Lower lobe of right lung (tissue), 2 donors: ENCODE measurements at regions not wholly inside any gene's neighbourhood (a gene's known extent, or its start where the extent isn't known, plus 50 kb on each side); places are given as distances from the start of the nearest gene placed in this dataset.
"Not testable (repeated sequence)": the region's sequence is repeated elsewhere in the genome, so short reads cannot be mapped to it uniquely, and the experiment has no call there.

ENCODE experiments used
- ATAC-seq, 2 donors: fragments of 200-7000 bp; cut with Tn5 transposase; one replicate each; pipeline ENCODE4 v1.9.1; 2020 to 2022; ENCODE audit warnings: mild to moderate bottlenecking in 2 of 2, moderate library complexity in 2 of 2
- DNase-seq: peaks from one replicate; pipeline ENCODE4 v3.0.0-alpha.2; 2020
- H3K27ac ChIP-seq: fragments of 200-600 bp; one replicate; pipeline ENCODE4 v1.8.0; 2022
- H3K27me3 ChIP-seq: fragments of 200-600 bp; one replicate; pipeline ENCODE4 v1.8.0; 2022; ENCODE audit warnings: low read depth
- H3K36me3 ChIP-seq: fragments of 200-600 bp; one replicate; pipeline ENCODE4 v1.8.0; 2022; ENCODE audit warnings: mild to moderate bottlenecking
- H3K4me1 ChIP-seq: fragments of 200-600 bp; one replicate; pipeline ENCODE4 v1.8.0; 2022
- H3K4me3 ChIP-seq: fragments of 200-600 bp; one replicate; pipeline ENCODE4 v1.8.0; 2022; ENCODE audit warnings: mild to moderate bottlenecking
- H3K9me3 ChIP-seq: fragments of 200-600 bp; one replicate; pipeline ENCODE4 v1.8.0; 2022
- intact Hi-C: fragments of 100-400 bp; cut with DNase I; formaldehyde crosslinking; loops from one replicate; pipeline ENCODE4 v1.11.0; 2022
- TF ChIP-seq, protein P1 (sequence below): fragments of 200-600 bp; IDR thresholded peaks from one replicate; pipeline ENCODE4 v1.8.0; 2022; ENCODE audit warnings: antibody characterized with exemption, mild to moderate bottlenecking
- donor health status: DM: no; HTN: yes; CAD: no; lungs with severe emphysema.

- Histone ChIP-seq H3K9me3 (peaks cover 5% of the 10 kb centered on the region), H3K4me1 (no peaks in the 10 kb centered on the region), H3K27me3 (no peaks in the 10 kb centered on the region), H3K4me3 (no peak overlapping the region), H3K36me3 (no peaks in the 10 kb centered on the region), H3K27ac (no peak overlapping the region)
- no peak for ATAC-seq
- TF ChIP-seq, protein P1, sequence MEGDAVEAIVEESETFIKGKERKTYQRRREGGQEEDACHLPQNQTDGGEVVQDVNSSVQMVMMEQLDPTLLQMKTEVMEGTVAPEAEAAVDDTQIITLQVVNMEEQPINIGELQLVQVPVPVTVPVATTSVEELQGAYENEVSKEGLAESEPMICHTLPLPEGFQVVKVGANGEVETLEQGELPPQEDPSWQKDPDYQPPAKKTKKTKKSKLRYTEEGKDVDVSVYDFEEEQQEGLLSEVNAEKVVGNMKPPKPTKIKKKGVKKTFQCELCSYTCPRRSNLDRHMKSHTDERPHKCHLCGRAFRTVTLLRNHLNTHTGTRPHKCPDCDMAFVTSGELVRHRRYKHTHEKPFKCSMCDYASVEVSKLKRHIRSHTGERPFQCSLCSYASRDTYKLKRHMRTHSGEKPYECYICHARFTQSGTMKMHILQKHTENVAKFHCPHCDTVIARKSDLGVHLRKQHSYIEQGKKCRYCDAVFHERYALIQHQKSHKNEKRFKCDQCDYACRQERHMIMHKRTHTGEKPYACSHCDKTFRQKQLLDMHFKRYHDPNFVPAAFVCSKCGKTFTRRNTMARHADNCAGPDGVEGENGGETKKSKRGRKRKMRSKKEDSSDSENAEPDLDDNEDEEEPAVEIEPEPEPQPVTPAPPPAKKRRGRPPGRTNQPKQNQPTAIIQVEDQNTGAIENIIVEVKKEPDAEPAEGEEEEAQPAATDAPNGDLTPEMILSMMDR = no peak
- intact Hi-C loops = no loop called here
- no peak for DNase-seq
Observed at GRCh38 chr7:124113045-124113444, 80.2 kb upstream of the TMEM229A start.

DNA sequence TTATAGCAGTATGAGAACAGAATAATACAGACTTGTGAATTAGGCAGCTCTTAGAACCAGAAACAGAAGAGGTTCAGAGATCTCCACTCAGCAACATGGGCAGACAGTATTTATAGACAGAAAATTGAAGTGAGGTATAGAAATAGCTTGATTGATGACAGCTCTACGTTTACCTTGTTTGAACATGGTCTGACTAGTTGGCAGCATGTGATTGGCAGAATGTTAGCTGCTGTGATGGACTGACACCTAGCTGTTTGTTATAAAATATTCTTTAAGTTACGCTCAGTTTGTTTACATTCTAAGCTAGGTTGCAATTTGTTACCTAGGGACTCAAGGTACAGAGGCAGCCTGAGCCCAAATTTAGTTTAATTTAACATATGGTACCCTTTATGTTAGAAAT lies 73.7 kb upstream of the TMEM229A start:
- Histone ChIP-seq H3K4me1 (no peaks in the 10 kb centered on the region), H3K4me3 (no peak overlapping the region), H3K9me3 (no peaks in the 10 kb centered on the region), H3K36me3 (no peaks in the 10 kb centered on the region), H3K27ac (no peak overlapping the region), H3K27me3 (no peaks in the 10 kb centered on the region)
- TF ChIP-seq, protein P1 = no peak
- intact Hi-C loops = no loop called here
- ATAC-seq = no peak
- DNase-seq = no peak

DNA sequence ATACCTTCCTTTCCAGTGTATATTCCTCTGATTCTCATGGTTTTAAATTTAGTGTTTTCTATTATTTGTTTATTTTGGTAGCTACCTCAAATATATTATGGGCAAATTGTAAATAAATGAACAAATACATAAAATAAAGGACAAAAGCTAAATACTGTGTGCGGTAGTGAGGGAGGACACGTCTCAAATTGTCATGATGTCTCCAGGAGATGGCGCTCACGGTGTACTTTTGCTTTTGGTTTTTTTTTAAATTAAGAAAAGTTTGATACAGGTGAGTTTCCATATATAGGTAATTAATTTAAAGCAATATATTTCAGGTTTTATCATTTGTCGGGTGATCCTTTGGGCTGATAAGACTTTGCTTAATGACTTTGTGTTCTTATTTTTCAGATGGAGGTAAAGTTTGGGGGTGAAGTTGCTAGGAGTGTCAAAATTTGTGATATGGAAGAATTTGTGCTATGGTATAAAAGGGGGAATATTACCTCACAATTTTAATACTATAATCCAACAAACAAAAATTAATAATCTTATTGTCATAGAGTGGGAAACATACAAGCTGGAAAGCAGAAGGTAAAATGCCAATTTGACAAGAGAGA lies 68.4 kb upstream of the TMEM229A start:
- intact Hi-C loops = no loop called here
- ATAC-seq = no peak
- H3K4me3 ChIP-seq = no peak overlapping the region

DNA sequence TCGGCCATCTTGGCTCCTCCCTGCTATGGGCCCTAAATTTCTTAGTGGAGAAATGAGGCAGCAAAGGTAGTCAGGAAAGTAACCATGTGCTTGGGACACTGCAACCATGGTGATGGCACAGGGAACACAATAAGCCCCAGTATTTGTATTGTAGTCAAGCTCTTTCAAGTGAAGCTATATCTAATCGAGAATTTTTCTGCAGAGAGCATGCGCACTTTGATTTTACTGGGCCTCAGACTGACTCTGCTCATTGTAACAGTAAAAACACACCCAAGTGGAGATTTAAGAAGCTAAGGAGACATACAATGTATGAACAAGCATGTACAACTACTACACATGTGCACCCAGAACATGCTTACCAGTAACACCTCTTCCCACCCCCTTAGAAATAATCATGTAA lies 67.3 kb upstream of the TMEM229A start:
- no peaks in the 10 kb centered on the region for H3K36me3 ChIP-seq
- TF ChIP-seq, protein P1 = no peak
- H3K4me1 ChIP-seq = no peaks in the 10 kb centered on the region
- DNase-seq (no peak), ATAC-seq (no peak)
- H3K27ac ChIP-seq = no peak overlapping the region
- H3K27me3 ChIP-seq = no peaks in the 10 kb centered on the region
- H3K9me3 ChIP-seq = no peaks in the 10 kb centered on the region
- no peak overlapping the region for H3K4me3 ChIP-seq
- intact Hi-C loops = no loop called here

More for the DNA sequence above, 68.4 kb upstream of the TMEM229A start:
- Histone ChIP-seq H3K4me1 (no peaks in the 10 kb centered on the region), H3K36me3 (no peaks in the 10 kb centered on the region), H3K9me3 (no peaks in the 10 kb centered on the region), H3K27ac (no peak overlapping the region), H3K27me3 (no peaks in the 10 kb centered on the region)
- DNase-seq = no peak
- TF ChIP-seq, protein P1 = peak; percentile 33

- H3K27me3 ChIP-seq, ATAC-seq, H3K4me1 ChIP-seq, intact Hi-C loops, H3K36me3 ChIP-seq, H3K9me3 ChIP-seq, H3K4me3 ChIP-seq, DNase-seq, H3K27ac ChIP-seq: not testable (repeated sequence)
Observed at GRCh38 chr7:124099585-124099984, 66.7 kb upstream of the TMEM229A start.

- no peaks in the 10 kb centered on the region for H3K27me3 ChIP-seq
- ATAC-seq (no peak), DNase-seq (no peak)
- H3K27ac ChIP-seq = no peak overlapping the region
- H3K36me3 ChIP-seq = no peaks in the 10 kb centered on the region
- H3K4me3 ChIP-seq = no peak overlapping the region
- TF ChIP-seq, protein P1 = no peak
- intact Hi-C loops = no loop called here
- H3K4me1 ChIP-seq = no peaks in the 10 kb centered on the region
- H3K9me3 ChIP-seq = no peaks in the 10 kb centered on the region
Observed at GRCh38 chr7:124089621-124090020, 56.8 kb upstream of the TMEM229A start.
